ENCODE measurements at regions not wholly inside any gene's neighbourhood (a gene's known extent, or its start where the extent isn't known, plus 50 kb on each side); places are given as distances from the start of the nearest gene placed in this dataset.

DNA sequence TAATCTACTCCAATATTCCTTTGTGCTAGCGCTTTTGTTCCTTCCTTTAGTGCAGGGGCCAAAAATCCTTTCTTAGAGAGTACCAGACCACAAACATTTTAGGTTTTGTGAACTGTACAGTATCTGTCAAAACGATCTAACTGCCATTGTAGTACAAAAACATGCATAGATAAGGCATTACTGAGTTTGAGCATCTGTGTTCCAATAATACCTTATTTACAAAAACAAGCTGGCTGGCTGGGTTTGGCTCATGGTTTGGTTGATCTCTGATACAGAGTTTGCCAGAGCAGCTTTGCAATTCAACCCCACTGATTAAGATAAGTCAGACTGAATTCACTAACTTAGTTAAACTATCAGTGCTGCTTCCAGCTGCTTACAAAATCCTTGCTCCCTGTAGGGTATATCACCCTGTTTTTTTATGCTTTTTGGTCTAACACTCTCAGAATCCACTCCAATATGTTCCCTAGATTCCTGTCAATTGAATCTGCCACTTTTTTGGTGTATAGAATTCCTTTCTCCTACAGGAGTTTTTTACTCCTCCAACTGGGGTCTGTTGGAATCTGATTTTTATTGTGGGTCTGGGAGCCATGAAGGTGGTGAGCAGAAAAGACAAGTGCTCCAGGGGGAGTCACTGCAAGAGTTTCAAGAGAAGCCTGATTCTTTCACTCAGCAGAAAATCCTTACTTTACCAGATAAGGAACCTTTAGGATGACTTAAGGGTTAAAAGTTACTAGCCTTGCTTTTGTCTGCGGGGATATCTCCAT is 1399.4 kb downstream of the EFNB2 start:
- TF ChIP-seq, protein P1, sequence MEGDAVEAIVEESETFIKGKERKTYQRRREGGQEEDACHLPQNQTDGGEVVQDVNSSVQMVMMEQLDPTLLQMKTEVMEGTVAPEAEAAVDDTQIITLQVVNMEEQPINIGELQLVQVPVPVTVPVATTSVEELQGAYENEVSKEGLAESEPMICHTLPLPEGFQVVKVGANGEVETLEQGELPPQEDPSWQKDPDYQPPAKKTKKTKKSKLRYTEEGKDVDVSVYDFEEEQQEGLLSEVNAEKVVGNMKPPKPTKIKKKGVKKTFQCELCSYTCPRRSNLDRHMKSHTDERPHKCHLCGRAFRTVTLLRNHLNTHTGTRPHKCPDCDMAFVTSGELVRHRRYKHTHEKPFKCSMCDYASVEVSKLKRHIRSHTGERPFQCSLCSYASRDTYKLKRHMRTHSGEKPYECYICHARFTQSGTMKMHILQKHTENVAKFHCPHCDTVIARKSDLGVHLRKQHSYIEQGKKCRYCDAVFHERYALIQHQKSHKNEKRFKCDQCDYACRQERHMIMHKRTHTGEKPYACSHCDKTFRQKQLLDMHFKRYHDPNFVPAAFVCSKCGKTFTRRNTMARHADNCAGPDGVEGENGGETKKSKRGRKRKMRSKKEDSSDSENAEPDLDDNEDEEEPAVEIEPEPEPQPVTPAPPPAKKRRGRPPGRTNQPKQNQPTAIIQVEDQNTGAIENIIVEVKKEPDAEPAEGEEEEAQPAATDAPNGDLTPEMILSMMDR (IDR thresholded peaks at IDR 0.05): no peak
- TF ChIP-seq POLR2A (IDR thresholded peaks at IDR 0.05): no peak
- Histone ChIP-seq H3K27ac (no peak overlapping the region), H3K4me3 (no peak overlapping the region), H3K36me3 (replicated peaks in 1 of 2; ENCODE audit: insufficient read depth in 1 of 2, low read depth in 2 of 2) (no peaks in the 10 kb centered on the region), H3K9me3 (no peaks in the 10 kb centered on the region), H3K27me3 (no peaks in the 10 kb centered on the region), H3K4me1 (no peaks in the 10 kb centered on the region)
- 38 to 48% methylated on average over 3 of the region's 3 CpGs for WGBS, 2 donors
- intact Hi-C loops (cut with DNase I): no loop called here
- DNase-seq (no peak), ATAC-seq (no peak)

DNA sequence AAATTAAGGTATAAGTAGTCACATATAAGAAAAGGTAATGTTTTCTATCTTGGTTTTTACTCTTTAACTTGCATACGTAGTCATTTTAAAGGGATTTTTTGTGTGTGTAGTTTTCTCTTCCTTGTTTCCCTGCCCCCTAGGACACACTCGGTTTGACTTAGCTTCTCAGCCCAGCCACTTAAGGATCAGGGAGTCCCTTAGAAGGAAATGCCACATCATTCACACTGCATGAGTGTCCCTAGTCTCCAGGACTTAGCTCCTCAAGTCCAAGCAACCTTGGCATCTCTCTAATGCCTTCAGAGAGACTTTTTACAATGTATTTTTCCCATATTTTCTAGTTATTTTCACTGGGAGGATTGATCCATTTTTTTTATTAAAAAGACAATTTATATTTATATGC is 1407.7 kb downstream of the EFNB2 start:
- WGBS, 2 donors: 52 to 67% methylated on average over 2 of the region's 2 CpGs
- no peak for ATAC-seq

DNA sequence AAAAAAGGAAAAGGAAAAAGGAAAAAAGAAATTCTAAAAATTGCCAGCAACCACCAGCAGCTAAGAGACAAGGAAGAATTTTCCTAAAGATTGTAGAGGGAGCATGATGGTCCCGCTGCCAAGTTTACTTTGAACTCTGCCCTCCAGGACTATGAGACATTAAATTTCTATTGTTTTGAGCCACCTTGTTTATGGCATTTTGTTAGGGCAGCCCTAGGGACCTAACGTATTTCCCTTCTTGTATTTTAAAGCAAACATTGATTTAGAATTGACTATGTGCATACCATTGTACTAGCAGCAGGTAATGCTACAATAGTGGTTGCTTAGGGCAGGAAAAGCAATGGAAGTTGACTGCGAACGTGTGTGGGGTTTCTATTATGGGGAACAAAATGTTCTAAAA is 1414.2 kb downstream of the EFNB2 start:
- intact Hi-C loops (cut with DNase I): no loop called here
- H3K4me1 ChIP-seq: no peaks in the 10 kb centered on the region
- TF ChIP-seq, protein P1 (IDR thresholded peaks at IDR 0.05): no peak
- no peak for TF ChIP-seq POLR2A (IDR thresholded peaks at IDR 0.05)
- ATAC-seq (no peak), DNase-seq (no peak)
- no peaks in the 10 kb centered on the region for H3K27me3 ChIP-seq
- no peaks in the 10 kb centered on the region for H3K9me3 ChIP-seq
- H3K4me3 ChIP-seq: no peak overlapping the region
- WGBS, 2 donors: 46 to 67% methylated on average over 4 of the region's 4 CpGs
- no peak overlapping the region for H3K27ac ChIP-seq
- H3K36me3 ChIP-seq (replicated peaks in 1 of 2; ENCODE audit: insufficient read depth in 1 of 2, low read depth in 2 of 2): no peaks in the 10 kb centered on the region

More for the DNA sequence above, 1407.7 kb downstream of the EFNB2 start:
- Histone ChIP-seq H3K36me3 (replicated peaks in 1 of 2; ENCODE audit: insufficient read depth in 1 of 2, low read depth in 2 of 2) (no peaks in the 10 kb centered on the region), H3K4me3 (no peak overlapping the region), H3K27me3 (no peaks in the 10 kb centered on the region), H3K9me3 (no peaks in the 10 kb centered on the region), H3K4me1 (no peaks in the 10 kb centered on the region), H3K27ac (no peak overlapping the region)
- TF ChIP-seq POLR2A (IDR thresholded peaks at IDR 0.05): no peak
- TF ChIP-seq, protein P1 (IDR thresholded peaks at IDR 0.05): no peak
- no peak for DNase-seq
- intact Hi-C loops (cut with DNase I): no loop called here

DNA sequence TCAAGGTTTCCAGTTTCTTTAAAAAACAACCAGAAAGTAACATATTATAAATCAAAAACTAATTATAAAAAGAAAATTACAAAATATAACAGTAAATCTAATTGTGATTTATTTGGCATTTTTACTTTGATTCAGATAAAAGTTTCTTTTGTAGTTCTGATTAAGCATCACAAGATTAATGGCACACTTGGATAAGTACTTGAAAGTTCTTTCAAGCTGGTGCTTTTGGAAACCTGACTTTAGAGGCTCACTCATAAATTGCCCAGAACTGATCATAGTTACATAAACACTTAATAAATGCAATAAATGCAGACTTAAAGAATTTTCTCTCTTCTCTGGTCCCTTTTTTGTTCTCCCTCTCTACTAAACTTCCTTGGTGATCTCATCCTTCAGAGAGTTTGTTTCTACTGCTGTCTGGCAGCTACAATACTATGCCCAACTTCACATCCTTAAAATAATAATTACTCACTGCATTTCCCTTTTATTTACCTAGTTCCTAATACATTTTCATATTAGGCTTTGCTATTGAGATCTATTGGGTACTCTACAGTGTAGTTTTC is 1417.0 kb downstream of the EFNB2 start:
- H3K36me3 ChIP-seq (replicated peaks in 1 of 2; ENCODE audit: insufficient read depth in 1 of 2, low read depth in 2 of 2): no peaks in the 10 kb centered on the region
- no peak for ATAC-seq
- intact Hi-C loops (cut with DNase I): no loop called here
- no peaks in the 10 kb centered on the region for H3K9me3 ChIP-seq
- DNase-seq: no peak
- no peak overlapping the region for H3K27ac ChIP-seq
- H3K4me3 ChIP-seq: no peak overlapping the region
- TF ChIP-seq, protein P1 (IDR thresholded peaks at IDR 0.05): no peak
- no peak for TF ChIP-seq POLR2A (IDR thresholded peaks at IDR 0.05)
- no peaks in the 10 kb centered on the region for H3K27me3 ChIP-seq
- H3K4me1 ChIP-seq: no peaks in the 10 kb centered on the region

DNA sequence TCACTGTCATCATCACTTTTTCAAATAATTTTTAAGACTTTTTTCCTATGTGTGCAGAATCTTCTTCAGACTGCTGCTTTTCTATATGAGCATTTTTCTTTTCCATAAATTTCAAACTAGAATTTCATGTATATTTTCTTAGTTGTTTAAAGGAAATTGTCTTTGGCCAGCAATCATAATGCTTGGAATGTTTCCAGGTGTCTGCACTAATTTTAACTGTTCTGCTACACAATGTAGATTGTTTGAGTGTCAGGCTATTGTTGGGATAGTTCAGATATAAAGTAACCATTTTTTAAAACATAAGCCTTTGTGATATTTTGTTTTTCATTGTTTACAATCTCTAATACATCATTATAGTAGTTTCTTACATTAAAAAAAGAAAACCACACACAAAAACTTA is 1418.5 kb downstream of the EFNB2 start:
- intact Hi-C loops (cut with DNase I): no loop called here
- TF ChIP-seq, protein P1 (IDR thresholded peaks at IDR 0.05): no peak
- TF ChIP-seq POLR2A (IDR thresholded peaks at IDR 0.05): no peak
- Histone ChIP-seq H3K4me1 (no peaks in the 10 kb centered on the region), H3K9me3 (no peaks in the 10 kb centered on the region), H3K36me3 (replicated peaks in 1 of 2; ENCODE audit: insufficient read depth in 1 of 2, low read depth in 2 of 2) (no peaks in the 10 kb centered on the region), H3K27ac (no peak overlapping the region), H3K27me3 (no peaks in the 10 kb centered on the region), H3K4me3 (no peak overlapping the region)
- DNase-seq (no peak), ATAC-seq (no peak)
